ENCODE measurements at regions not wholly inside any gene's neighbourhood (a gene's known extent, or its start where the extent isn't known, plus 50 kb on each side); places are given as distances from the start of the nearest gene placed in this dataset.

DNA sequence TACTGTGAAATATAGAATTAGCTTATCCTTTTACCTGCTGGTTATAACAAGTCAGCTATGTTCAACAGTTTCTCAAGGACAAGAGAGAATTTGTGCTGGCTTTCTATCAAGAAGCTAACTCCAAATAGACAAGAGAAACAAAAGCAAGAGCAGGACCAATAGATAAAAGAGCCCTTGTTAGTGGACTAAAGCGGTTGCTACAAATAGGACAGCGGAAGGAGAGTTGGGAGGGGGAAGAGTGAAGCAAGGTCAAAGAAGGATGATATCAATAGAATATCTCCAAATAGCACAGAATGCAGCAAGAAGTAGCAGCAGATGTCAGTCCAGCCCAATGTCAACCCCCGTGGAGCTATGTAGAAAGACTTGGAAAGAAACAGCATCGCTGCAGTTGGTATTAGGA is 53.0 kb upstream of the AKT3 start:
- TF ChIP-seq, protein P1, sequence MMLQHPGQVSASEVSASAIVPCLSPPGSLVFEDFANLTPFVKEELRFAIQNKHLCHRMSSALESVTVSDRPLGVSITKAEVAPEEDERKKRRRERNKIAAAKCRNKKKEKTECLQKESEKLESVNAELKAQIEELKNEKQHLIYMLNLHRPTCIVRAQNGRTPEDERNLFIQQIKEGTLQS (IDR thresholded peaks at IDR 0.05): no peak
- TF ChIP-seq EZH2 (IDR thresholded peaks at IDR 0.05) (no peak), MAX (IDR thresholded peaks at IDR 0.05) (no peak), SRF (IDR thresholded peaks at IDR 0.05; ENCODE audit: low read depth) (no peak), JUND (IDR thresholded peaks at IDR 0.05) (no peak), RAD21 (IDR thresholded peaks at IDR 0.05; ENCODE audit: low read depth) (no peak), POLR2A (IDR thresholded peaks at IDR 0.05; ENCODE audit: borderline replicate concordance, extremely low read depth, insufficient read depth, insufficient read length) (no peak)
- TF ChIP-seq, protein P2, sequence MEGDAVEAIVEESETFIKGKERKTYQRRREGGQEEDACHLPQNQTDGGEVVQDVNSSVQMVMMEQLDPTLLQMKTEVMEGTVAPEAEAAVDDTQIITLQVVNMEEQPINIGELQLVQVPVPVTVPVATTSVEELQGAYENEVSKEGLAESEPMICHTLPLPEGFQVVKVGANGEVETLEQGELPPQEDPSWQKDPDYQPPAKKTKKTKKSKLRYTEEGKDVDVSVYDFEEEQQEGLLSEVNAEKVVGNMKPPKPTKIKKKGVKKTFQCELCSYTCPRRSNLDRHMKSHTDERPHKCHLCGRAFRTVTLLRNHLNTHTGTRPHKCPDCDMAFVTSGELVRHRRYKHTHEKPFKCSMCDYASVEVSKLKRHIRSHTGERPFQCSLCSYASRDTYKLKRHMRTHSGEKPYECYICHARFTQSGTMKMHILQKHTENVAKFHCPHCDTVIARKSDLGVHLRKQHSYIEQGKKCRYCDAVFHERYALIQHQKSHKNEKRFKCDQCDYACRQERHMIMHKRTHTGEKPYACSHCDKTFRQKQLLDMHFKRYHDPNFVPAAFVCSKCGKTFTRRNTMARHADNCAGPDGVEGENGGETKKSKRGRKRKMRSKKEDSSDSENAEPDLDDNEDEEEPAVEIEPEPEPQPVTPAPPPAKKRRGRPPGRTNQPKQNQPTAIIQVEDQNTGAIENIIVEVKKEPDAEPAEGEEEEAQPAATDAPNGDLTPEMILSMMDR (IDR thresholded peaks at IDR 0.05 in 2 of 3, conservative IDR thresholded peaks at IDR 0.05 in 1 of 3; ENCODE audit: borderline replicate concordance in 1 of 3, insufficient read depth in 1 of 3, low read depth in 2 of 3, low read length in 2 of 3): no peak
